Suppressor macrophage treated with lipopolysaccharide for 1 hour (primary cell): ENCODE measurements at regions not wholly inside any gene's neighbourhood (a gene's known extent, or its start where the extent isn't known, plus 50 kb on each side); places are given as distances from the start of the nearest gene placed in this dataset.
"Not testable (repeated sequence)": the region's sequence is repeated elsewhere in the genome, so short reads cannot be mapped to it uniquely, and the experiment has no call there.

Experiments
- DNase-seq, 3 donors: peaks; one replicate each; pipeline ENCODE4 v3.0.0-alpha.2; 2020 to 2022

DNA sequence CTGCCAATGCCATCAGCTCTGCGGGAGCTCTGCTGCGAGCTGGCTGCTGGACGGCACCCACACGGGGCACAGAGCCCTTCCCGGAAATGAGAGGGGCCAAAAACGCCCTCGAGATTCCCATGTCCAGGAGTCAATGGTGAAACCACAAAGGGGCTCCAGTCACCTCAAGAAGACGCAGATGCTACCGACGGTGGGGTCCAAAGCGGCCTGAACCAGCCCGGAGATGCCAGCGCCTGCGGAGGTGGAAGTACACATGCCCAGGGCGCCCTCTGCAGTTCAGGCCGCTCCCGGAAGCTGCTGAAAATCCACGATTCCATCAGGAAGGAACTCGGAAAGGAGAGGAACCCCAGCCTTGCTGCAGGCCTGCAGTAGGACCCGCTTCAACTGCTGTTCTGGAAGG is 82.4 kb upstream of the SELENOP start:
- DNase-seq, result no peak

DNA sequence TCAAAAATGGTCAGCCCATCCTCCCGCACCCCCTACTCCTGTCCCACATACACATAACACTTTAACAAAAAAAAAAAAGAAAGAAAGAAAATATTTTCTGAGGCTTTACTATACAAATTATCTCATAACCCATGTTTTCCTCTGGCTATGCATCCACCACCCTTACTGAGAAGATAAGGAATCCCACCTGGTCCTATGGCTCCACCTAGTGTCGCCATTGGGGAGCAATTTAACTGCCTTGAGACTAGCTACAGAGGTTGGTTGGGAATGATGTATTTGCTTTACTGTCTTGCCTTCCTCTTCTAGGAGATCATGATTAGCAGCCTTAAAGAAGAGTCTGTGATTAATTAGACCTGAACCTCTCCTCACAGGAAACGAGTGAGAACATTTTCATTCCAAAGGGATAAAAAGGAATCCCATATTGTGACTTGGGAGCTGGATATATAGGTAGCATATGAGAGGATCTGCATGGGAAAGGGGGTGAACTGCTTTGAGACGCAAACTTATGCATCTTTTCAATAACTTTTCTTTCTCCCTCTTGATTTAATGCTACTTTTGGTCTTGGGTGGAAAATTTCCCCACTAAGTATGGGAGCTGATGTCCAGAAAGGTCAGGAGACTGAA is 77.7 kb upstream of the SELENOP start:
- DNase-seq, result peak; percentile 85 to 89 (median 86)

DNA sequence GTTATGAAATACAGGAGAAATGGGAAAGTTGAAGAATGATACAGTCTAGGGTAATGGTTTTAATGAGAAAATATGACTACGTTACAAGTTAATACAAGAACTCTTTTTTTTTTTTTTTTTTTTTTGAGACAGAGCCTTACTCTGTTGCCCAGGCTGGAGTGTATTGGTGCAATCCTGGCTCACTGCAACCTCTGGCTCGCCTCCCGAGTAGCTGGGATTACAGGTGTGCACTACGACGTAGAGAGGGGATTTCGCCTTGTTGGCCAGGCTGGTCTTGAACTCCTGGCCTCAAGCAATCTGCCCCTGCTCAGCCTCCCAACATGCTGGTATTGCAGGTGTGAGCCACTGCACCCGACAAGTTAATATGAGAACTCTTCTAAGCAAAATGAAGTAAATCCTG is 77.1 kb upstream of the SELENOP start:
- no peak for DNase-seq

DNA sequence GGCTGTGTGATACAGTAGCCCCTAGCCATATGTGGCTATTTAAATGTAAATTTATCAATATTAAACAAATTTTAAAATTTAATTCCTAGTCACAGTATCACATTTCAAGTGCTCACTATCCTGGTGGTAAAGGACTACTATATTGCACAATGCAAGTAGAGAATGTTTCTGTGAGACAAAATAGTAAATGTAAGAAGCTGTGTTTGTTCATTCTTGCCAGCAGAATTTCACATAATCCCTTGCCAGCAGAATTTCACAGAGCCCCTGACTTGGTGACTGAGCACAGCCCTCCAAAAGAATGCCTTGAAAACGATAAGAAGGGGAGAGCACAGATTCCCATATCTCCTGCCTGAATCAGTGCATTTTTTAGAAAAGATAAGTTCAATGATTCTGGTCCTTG is 75.9 kb upstream of the SELENOP start:
- no peak for DNase-seq

DNA sequence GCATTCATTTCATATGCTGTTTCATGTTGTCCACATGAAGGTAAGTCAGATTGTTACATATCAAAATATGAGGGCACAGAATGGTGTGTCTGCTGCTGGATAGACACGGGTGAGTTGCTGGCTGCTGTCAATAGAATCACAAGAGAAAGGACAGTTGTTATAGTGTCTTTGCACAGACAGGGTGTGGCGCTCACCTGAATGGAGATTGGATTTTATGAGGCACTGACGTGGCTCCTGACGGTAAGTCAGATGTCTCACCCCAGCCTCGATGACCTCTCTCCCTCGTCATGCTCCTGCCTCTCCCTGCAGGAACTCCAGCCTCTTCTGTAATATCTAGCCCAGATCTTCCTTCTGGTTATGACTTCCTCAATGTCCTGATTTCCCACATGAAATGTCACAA is 75.4 kb upstream of the SELENOP start:
- DNase-seq, result peak; percentile 31 to 54 (median 43)

DNA sequence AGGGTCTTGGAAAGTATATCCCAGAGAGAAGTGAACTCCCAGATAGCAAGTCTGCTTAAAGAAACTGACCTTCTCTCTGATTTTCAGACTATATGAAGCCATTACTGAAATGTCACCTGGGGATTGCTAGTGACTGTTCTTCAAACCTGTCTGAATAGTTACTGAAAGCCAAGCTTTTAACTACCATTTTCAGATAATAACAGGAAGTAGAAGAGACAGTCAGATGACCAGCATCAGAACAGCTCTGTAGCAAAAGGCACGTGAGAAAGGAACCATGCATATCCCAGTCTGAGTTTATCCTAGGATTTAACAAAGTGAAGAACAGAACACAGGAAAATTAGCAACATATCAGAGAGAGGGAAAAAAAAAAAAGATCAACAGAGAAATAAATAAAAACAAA is 74.9 kb upstream of the SELENOP start:
- peak in 2 of 3 donors; percentile 11 to 38 for DNase-seq

DNA sequence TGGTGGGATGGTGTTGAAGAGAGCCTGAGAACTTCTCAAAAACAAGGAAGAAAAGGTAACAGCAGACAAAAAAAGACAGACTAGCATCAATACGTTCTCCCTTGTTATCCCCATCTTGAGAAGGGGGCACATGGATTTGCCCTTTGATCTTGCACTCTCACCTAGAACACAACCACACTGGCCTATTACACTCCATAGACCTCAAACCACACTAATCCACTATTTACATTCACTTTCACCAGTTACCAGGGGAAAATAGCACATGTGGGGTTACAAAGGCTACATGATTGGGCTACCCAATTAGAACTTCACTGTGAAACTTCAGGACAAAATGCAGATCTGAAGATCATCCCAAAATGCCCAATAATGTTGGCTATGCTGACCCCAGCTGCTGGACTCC is 72.6 kb upstream of the SELENOP start:
- no peak for DNase-seq

DNA sequence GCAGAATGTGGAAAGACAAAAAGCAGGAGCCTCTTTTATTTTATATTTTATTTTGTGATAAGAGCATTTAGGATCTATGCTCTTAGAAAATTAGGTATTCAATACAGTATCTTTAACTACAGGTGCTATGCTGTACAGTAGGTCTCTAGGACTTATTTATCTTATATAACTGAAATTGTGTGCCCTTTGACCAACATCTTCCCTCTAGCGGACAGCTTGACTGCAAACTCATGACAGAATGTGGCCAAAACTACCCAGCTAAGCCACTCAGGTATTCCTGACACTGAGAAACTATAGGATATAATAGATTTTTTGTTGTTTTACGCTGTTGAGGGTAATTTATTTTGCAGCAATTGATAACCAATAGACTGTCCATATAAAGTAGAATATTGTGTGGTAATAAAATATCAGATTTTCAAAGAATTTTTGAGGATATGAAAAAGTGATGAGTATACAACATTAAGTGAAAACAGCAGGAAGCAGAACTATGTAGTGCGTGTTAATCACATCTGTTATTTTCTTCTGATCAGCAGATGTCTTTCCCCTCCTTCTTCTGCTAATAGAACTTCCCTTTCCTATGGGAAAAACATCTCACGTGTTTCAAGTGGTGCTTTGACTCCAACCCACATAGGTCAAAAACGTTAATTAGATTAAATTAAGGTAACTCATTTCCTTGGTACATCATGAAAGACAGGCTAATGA is 69.9 kb upstream of the SELENOP start:
- peak in 2 of 3 donors; percentile 50 to 61 for DNase-seq

DNA sequence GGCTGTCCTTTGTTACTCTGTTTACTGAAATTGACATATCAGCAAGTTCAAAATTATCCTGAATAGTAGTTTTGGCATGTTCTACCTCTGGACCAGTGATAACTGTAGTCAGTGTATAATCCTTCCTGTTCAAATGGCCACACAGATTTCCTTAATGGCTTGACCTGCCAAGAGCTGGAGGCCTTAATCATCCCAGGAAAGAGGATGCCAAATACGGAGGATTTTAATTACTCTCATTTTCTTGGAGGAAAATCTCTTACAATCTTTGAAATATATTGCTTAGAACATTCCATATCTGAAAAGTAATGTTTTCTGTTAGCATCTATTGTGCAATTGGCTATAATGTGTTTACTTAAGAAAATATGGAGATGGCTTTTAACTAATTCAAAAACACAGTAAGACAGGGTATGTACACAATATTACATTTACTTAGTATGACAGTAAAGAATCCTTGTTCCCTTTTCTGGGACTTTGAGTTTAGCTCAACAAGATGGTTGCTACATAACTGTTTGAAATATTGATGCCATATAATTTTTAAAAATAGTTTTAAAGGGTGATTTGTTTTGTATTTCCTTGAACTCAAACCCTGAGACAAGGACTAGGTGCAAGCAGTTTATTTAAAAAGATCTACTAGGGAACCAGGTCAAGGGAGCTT is 68.9 kb upstream of the SELENOP start:
- DNase-seq, result peak in 2 of 3 donors; percentile 23 to 44

DNA sequence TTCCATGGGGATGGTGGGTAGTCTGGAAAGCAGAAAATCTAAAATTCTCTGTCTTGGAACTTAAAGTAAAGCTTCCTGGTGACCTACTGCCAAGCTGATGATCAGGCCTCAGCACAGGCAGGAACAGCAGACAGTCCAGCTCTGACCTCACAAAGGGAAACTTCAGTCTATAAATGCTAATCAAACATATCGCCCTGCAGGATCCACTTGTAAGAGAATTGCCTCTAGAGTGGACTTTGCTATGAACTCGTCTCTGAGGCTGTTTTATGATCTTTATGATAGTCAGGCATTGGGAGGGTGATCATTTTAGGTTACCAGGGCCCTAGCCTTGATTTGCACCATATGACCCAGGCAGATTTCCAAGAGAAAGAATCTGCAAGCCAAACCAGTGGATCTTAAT is 67.6 kb upstream of the SELENOP start:
- DNase-seq, result no peak

DNA sequence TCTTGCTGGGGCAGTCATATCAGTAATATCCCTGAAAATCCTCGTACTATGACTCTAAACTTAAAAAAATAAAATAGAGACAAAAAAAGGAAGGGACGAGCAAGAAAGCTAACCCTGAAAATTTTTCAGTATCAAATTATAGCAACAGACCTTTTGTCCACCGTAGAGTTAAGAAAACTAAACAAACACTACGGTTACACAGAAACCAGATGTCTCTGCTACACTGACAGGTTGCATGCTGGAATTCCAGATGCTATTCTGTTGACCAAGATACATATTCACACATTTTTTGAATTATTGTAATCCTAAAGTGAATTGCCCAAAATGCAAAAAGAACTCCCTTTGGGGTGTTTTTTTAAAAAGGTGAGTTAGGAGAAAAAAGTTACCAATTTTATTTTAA is 66.9 kb upstream of the SELENOP start:
- DNase-seq, result no peak

DNA sequence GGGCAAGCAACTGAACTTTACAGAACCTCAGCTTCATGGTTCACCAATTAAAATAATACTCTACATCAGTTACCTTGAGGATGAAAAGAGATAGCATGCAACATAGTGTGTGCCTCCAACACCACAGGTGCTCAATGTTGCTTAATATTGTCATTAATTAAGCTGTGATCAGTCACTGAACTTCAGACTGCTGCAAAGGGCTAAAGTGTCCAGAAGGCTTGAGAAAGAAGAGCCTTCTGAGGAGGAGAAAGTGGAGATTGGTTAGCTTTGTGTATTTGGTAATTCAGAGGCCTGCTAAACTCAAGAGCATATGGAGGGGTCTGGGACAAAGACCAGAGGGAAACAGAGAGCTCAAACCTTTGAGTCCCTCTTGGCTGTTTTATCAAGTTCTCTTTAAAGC is 66.3 kb upstream of the SELENOP start:
- DNase-seq, result no peak

DNA sequence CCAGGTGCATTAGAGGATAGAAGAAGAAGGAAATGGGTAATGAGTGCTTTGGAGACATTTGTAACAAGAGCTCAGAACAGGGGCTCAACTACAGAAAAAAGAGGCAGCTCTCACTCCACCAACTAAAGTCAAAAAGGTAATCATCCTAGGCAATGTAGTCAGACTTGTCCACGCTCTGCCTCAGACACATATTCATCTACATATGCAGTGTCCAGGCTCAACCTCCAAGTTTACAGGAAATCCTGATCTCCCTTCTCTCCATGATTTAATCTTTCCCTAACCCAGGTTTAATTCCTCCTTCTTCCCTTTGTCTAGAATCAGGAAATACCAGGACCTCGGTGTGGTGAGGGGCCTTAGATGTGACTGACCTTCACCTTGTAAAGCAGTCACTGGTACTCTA is 65.7 kb upstream of the SELENOP start:
- DNase-seq, result no peak

DNA sequence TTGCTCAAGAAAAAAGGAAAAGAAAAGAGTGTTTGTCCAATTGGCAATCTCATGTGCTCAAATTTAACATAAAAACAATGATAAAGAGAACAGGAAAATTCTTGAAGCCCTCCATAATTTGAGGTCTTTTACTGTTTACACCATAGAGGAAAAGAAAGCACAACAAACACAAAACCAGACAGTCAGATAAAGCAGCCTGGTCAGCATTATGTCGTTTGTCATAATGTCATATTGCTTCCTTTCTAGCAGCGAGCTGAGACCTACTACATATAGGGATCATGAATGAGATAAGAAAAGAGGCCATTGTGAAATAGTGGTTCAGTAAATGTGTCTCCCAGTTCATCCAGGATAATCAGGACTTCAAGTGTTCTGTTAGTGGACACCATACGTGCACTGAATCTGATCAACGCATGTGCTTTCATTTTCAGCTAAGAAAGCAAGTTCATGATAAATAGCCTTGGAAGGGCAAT is 64.7 kb upstream of the SELENOP start:
- no peak for DNase-seq

DNA sequence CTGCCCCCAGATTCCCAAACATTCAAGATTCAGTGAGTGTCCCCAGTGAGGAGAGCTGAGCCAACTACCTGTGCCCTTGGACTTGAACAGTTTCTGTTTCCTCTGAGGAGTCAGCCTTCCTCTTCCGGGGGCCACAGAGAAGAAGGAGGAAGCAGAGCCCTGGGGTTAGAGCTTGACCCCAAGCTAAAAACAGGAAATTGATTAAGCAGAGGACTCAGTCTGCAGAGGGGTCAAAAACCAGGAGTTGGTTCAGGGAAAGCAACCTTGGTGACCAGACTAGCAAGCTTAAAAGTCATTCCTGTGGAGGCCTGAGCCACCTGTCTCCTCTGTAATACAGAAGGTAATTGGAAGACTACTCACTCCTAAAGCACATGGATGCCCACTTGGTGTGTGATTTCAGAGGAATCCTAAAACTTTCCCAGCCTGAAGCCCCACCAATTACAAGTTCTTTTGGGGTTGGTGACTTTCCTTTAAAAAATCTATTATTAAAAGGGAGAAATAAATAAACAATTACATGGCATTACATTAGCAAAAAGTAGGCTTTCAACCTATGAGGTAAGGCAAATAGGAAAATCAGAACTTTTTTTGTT is 64.2 kb upstream of the SELENOP start:
- peak; percentile 41 to 59 (median 55) for DNase-seq

DNA sequence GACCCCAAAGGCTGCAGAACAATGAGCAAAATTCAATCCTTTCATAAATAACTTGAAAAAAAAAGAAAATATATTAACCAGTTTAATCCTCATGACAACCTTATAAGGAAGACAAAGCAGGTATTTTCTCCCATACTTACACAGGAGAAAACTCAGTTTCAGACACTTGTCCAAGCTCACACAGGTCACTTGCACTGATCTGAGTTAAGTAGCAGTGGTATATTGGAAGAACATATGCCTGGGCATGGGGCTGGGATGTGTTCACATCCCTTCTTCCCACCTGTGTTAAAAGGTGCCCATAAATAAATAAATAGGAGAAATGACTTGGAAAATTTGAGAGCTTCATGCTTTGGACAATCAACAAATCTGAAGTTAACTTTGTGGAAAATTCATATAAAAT is 63.5 kb upstream of the SELENOP start:
- DNase-seq, result no peak

DNA sequence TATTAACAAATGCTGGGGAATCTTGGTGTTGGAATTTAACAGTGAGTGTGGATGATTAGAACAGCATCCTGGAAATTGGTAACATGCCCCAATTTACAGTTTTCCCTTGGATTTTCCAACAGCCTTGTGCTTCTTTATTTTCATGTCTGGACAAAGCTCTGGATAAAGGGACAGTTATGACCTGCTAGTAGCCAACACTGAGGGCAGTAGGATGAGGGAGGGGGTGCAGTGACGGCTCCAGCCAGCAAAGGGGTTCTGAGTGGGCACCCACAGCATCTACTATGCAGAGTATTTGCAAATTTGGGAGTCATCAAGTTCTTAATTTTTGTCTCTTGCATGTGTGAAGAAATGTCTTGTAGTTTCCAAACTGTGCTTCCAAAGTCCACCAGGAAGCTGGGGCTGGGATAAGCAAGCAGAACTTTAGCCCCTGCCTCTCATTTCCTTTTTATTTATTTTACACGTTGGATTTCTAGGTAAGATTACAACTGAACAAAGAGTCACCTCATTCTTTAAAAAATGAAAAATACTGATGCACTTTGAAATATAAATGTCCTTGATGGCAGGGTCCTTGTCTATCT is 63.0 kb upstream of the SELENOP start:
- no peak for DNase-seq

DNA sequence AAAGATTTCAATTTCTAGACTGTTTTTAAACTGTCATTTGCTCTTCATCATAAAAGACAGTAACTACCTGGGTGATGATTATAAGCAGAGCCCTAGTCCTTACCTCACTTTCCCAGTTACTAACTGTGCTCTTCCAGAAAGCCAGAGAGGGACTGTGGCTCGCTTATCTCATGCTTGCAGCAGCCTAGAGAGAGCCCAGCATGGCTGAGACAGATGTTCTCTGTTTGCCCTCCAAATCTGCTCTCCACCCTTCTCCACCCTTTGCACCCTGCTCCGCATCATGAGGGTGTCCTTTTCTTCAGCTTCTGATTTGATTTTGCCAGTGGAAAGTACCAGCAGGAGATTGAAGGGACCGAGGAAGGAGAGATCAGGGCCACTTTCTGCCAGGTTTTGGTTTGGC is 61.2 kb upstream of the SELENOP start:
- DNase-seq, result no peak

DNA sequence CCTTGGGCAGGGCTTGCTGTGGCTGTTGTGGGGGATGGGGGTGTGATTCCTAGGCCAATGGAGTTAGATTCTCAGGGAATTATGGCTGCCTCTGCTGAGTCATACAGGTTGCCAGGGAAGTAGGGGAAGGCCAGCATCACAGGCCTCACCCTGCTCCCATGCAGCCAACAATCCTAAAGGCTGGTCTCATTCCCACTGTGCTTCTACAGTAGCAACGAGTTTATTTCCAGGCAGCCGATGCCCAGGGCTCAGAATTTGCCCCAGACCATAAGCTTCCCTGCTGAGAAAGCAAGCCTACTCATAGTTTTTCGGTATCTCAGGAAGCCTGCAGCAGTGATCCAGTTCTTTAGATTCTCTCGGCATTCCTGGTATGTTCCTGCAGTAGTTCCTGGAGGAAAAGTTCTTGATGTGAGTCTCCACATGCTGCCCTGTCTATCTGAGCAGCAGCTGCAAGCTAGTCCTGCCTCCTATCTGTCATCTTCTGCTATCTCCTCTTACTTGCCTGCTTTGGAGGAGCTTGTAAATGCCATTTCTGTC is 59.3 kb upstream of the SELENOP start:
- no peak for DNase-seq

DNA sequence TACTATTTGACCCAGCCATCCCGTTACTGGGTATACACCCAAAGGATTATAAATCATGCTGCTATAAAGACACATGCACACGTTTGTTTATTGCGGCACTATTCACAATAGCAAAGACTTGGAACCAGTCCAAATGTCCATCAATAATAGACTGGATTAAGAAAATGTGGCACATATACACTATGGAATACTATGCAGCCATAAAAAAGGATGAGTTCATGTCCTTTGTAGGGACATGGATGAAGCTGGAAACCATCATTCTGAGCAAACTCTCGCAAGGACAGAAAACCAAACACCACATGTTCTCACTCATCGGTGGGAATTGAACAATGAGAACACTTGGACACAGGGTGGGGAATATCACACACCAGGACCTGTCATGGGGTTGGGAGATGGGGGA is 56.7 kb upstream of the SELENOP start:
- not testable (repeated sequence) for DNase-seq

DNA sequence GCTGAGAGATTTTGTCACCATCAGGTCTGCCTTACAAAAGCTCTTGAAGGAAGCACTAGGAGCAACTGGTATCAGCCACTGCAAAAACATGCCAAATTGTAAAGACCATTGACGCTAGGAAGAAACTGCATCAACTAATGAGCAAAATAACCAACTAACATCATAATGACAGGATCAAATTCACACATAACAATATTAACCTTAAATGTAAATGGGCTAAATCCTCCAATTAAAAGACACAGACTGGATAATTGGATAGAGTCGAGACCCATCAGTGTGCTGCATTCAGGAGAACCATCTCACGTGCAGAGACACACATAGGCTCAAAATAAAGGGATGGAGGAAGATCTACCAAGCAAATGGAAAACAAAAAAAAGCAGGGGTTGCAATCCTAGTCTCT is 53.1 kb upstream of the SELENOP start:
- not testable (repeated sequence) for DNase-seq
